NCI-H774 (cell line): ENCODE measurements at regions not wholly inside any gene's neighbourhood (a gene's known extent, or its start where the extent isn't known, plus 50 kb on each side); places are given as distances from the start of the nearest gene placed in this dataset.
"Not testable (repeated sequence)": the region's sequence is repeated elsewhere in the genome, so short reads cannot be mapped to it uniquely, and the experiment has no call there.

Experiments used
- DNase-seq: peaks from one replicate; lab custom pipeline; 2025; lab: John Stamatoyannopoulos, UW

DNA sequence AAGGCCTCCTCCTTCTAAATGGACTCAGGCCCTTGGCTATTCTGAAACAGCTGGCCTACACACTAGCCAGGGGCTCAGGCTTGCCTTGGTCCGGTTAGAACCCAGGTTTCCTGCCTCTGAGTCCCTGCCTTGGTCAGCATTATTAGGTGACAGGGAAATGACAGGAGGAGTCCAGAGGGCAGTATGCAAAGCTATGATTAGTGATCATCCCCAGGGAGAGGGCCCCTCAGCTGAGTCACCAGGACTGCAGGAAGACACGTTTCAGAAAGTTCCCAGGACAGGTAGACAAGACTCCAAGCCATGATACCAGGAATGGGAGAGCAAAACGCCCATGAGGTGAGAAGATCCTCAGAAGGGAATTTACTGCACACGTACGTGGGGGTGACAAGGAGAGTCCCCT is 301.1 kb upstream of the COBL start:
- DNase-seq: no peak

DNA sequence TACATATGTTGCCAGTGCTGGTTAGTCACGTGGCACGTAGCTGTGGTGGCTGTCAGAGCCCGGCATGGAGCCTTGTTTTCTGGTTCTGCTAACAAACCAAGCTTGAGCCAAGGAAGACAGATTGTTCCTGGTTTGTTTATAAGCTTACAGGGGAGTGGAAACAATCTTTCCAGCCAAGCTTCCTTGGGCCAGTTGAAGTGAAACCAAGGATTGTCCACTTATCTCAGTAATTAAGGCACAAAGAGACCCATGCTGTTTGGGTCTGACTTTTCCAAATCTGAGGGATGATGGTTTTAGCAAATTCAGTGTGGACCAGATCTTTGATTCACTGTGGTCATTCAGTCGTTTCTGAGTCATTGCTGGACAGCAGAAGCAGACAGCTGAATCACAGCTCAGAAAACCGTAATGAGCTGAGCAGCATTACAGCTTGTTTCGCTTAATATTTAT is 297.3 kb upstream of the COBL start:
- DNase-seq: no peak

DNA sequence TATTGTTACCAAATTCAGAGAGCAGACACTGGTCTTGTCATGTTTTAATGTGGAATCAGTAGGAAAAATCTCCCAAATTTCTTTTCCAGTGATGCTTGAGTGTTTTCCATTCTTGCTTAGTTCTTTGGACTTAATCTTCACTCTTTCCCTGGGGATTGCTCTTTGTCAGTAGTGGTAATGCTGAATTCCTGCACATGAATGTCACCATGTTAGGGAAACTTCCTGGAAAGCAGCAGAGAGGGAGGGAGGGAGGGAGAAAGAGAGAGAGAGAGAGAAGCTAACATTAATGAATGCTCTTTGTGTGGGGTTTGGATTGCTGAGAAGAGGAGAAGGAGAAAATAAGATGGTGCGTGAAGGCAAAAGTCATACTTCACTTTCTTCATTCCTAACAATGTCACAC is 295.3 kb upstream of the COBL start:
- DNase-seq: no peak

DNA sequence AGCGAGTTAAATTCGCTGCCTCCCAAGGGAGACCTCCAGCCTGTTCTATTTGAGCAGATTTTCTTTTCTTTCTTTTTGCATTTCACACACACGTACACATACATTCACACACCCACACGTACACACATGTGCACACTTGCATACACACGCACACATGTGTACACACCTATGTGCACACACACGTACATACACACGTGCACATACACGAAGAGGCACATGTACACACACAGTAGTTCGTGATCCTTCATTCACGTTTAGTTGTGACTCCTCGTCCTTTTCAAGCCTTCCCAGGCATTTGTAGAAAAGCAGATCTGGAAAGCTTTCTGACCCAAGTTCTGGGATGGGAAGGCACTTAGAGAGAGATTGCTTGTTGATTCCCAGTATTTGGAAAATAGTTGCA is 290.8 kb upstream of the COBL start:
- no peak for DNase-seq

DNA sequence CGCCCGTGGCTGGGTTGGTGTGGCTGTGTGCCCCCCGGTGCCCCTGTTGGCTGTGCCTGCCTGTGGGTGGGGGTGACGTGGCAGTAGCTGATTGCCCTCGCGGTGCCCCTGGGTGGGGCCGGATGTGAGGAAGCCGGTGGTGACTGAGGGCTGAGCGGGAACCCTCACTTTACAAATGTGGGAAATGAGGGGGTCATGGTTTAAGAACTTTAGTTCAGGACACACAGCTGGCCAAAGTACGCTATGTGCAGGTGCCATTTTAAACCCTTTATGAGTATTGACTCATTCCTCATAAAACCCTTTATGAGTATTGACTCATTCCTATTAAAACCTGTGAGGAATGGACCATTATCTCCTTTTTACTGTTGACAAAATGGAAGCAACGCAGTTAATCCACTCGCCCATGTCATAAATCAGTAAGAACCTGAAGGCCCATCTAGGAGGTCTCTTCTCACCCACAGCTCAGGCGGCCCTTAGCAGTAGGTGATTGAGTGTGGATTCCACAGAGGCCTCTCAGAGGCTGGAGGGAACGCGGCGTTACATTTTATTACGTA is 290.1 kb upstream of the COBL start:
- peak; percentile 79 for DNase-seq

DNA sequence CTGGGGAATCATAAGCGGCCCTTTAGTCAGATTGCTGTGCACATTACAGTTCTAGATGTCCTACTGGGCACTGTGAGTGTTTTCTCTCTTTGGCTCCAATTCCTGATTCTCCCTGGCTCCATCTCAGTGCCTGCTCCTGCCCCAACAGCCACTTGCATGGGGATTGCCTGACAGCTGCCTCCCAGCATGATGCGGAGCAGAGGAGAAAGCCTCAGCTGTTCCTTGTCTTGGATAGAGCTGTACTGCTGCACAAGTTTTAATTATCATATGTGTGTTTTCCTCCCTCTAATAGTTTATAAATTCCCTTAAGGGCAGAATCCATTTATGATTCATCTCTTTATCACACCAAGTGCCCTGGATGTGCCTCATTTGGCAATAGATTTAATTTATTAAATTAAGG is 285.8 kb upstream of the COBL start:
- no peak for DNase-seq

DNA sequence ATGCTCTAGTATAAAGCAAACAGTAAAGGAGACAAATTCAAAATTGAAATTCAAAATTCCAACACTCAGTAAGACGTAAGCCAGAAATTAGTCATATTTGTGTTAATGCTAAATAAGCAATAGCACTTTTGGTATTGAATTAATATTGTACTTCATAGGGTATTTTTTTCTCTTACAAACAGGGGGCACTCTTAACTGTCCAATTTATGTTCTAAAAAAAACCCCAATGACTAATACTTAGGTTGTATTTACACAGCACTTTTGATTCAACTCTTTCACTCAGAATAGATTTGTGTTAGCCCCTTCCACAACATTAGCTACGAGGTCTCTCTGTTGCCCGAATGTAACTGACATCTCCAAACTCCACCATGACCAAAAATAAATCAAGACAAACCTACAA is 284.9 kb upstream of the COBL start:
- DNase-seq: no peak

DNA sequence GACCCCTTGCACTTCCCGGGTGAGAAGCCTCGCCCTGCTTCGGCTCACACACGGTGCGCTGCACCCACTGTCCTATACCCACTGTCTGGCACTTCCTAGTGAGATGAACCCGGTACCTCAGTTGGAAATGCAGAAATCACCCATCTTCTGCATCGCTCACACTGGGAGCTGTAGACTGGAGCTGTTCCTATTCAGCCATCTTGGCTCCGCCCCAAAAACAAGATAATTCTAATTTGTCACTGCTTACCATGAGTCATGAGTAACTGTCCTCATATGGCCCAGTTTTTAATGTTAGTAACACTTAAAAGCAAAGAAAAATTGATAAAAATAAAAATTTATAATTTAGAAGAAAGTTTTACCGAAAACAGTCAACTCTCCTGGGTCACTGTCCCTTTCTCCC is 283.3 kb upstream of the COBL start:
- DNase-seq: not testable (repeated sequence)

DNA sequence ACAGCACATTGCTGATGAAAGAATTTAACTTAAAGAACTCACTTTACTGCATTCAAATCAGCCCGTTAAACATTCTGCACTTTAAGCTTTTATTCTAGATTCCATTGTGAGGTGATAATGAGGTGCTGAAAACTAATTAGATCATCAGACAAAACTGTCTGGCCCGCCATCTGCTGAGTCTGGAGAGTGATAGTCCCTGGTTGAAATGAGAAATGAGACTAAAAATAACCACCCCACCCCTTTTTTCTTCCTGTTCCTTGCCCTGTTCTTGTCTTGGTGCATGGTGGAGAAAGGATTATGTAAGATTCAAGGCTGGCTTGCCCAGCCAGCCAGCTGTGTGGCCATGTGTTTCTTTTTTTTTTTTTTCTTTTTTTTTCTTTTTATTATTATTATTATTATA is 277.0 kb upstream of the COBL start:
- no peak for DNase-seq

DNA sequence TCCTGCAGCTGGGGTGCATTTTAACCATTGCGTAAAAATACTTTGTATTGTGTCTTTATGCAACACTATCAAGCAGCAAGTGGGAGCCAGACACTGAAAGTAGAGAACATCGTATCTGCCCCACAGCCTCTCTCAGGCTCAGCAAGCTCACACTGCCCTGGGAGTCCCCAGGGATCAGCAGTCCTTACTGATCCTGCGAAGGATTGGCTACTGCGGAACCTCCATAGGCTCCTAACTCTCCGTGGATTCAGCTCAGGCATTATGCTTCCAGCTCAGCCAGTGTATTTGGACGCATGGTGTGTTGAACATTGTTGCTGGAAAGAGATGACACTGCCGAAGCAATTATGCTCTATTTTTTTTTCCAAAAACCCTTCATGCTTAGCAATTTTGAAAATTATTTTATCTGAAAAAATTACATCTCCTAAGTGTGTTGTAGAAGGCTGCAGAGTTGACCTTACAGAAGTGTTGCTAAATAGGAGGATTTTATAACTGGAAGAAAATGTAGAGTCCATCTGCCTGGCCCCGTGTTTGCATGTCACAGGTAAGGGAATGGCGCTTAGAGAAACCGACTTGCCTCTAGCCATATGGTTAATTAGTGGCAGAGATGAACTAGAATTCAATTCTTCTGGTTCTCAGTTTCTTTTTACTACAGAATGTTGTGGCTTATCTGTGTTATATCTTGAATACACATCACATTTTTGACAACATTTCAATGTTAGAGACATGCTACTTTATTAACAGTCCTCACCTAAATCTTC is 276.4 kb upstream of the COBL start:
- DNase-seq: no peak

DNA sequence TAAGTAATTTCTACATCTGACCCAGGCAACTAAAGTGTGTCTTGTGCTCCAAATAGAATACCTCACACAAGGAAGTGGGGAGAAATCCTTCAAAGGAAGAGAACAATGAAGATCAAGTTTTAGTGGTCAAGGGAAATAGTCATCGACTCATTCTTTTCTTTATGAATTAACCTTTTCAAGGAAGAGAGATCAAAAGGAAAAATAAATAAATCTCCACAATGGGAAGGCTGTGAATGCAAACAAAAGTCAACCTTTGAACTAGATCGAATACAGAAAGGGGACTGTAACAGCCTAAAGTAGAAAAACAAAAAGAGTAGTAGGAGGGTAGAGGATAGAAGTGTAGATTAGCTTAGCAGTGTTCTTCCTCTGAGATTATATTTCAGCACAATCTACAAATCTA is 274.6 kb upstream of the COBL start:
- no peak for DNase-seq

DNA sequence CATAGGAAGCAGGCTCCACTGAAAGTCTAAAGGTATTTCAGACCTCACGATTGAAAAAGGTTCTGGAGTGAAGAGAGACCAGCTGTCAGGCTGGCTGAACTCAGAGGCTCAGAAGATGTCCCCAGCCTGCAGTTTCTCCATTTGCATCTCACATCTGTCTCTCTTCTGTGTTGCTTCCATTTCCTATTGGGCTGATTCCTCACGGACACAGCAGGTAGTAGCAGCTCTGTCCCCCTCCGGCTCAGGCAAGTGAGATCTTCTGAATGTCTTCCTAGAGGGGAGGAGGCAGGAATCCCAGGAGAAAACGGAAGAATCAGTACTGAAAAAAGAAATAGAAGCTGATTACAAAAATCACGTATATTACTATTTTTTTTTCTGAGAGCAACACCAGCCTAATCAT is 274.1 kb upstream of the COBL start:
- DNase-seq: no peak

DNA sequence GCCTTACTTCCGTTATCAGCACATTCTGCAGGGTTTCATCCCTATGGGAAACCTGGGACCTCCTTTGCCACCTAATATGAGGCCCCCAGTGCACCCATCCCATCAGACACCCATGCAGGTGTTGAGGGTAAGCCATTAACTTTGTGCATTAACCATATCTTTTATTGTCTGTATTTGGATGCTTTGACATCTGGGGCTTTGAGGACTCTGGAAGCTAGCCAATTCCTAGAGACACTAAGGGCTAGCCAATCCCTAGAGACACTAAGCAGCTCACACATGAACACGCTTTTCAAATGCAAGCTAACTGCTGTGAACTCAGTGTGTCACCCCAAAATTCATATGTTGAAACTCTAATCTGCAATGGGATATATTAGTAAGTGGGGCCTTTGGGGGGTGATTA is 272.5 kb upstream of the COBL start:
- DNase-seq: no peak

DNA sequence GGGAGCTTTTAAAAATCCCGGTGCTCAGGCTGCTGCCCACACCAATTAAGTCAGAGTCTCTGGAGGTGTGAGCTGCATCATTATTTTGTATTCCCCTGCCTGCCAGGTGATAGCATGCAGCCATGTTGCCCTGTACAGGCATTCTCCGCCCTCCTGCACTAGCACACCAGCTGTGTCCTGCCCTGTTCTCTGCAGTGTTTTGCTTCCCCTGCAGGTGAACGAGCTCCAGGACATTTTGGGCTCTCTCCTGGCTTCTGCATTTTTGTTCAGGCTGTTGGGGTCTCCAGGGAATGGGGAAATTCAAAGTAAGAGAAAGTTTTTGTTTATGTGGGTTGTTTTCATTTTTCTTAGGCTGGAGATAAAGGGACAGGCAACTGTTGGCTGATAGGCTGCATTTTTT is 271.0 kb upstream of the COBL start:
- DNase-seq: peak; percentile 11

DNA sequence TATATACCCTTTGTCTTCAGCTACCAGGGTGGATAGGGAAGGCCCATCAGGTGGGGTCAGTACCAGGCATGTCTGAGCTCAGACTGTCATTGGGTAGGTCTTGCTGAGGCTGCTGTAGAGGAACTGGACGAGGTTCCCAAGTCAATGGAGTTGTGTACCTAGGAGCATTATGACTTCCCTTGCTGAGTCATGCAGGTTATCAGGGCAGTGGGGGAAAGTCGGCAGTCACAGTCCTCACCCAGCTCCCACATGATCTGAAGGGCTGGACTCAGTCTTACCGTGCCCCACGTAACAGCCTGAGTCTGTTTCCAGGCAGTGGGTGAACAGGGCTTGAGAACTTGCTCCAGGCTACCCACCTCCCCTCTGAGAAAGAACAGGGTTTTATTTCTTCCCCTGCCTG is 260.8 kb upstream of the COBL start:
- DNase-seq: no peak

DNA sequence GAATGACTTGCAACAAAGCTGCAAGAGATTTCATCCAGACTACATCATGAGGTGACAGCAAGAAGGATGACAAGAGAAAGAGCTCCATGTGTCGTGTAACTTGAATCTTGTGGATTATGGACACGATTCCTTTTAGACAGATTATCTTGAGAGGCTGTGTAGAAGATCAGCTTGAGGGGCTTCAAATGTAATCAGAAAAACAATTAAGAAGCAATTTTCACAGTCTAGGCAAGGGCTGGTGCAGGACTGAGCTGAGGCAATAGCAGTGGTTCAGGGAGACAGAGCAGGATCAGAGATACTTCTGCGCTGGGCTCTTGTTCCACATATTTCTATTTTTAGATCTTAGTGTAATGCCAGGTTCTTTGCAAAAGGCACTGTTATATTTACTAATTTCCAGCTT is 253.0 kb upstream of the COBL start:
- no peak for DNase-seq

DNA sequence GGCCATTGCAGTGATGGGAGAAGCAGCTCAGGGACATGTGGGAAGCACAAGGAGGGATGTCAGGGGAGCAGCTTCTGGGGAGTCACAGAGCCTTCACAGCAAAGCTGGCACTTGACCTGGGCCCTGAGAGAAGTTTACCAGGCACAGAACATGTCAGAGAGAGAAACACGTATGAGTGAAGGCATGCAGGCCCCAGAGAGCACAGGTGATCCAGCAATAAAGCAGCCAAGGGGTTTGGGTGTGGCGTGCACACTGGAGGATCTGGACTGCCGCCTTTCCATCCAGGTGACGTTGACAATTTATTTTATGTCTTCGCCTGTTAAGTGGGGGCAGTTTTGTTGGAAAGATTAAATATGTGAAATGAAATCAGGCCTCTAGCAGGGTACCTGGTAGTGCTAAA is 252.6 kb upstream of the COBL start:
- no peak for DNase-seq

DNA sequence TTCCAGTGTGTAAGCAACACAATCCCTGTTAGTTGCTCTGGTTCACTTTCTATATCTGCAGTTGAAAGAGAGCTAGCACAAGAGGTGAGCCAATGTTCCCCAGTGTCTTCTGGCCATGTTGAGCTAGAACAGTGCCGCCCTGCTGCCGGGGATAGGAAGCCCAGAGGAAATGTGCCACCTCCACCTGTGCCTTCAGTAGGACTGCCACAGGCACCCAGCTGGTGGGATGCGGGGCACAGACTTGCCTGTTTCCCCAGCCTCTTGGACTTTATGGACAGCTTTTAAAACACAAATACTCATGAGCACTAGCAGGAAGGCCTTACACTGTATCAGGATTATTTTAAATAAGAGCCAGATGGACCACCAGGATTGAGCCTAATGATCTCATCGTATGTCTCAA is 234.5 kb upstream of the COBL start:
- DNase-seq: no peak

DNA sequence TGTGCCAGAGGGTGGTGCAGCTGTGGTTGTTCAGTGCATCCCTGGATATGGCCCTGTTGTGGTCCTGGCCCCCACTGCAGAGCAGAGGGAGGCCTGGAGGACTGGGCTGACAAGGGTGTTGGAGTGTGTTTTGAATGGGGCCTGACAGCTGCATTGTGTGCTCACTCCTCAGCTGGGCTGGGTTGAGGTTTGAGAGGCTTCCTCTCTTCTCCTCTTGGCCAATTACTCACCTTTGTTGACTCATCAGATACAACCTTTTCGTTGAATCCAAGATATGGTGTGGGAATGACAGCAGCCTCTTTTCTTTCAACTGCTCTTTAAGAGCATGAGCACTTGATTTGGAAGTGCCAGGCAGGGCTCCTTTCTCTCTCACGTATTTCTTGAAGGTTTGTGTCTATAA is 228.5 kb upstream of the COBL start:
- DNase-seq: no peak

DNA sequence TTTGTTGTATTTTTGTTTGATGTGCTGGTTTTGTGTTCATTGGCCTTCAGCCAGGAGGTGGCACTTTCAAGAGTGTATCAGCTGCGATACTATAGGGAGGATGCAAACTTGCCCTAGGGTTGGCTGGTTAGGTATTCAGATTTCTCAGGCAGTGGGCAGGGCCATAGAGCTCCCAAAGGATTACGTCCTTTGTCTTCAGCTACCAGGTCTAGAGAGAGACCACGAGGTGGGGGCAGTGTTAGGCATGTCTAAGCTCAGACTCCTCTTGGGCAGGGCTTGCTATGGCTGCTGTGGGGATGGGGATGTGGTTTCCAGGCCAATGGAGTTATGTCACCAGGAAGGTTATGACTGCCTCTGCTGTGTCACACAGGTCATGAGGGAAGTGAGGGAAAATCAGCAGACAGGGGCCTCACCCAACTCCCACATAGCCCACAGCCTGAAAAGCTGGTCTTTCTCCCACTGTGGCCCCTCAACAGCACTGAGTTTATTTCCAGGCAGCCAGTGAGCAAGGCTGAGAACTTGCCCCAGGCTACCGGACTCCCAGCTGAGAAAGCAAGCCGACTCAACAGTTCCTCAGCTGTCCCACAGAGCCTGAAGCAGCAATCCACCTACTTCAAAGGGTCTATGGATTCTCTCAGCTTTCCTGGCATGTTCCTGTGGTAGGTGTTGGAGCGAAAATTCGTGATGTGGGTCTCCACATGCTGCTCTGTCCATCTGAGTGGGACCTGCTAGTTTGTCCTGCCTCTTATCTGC is 227.4 kb upstream of the COBL start:
- DNase-seq: peak; percentile 87

DNA sequence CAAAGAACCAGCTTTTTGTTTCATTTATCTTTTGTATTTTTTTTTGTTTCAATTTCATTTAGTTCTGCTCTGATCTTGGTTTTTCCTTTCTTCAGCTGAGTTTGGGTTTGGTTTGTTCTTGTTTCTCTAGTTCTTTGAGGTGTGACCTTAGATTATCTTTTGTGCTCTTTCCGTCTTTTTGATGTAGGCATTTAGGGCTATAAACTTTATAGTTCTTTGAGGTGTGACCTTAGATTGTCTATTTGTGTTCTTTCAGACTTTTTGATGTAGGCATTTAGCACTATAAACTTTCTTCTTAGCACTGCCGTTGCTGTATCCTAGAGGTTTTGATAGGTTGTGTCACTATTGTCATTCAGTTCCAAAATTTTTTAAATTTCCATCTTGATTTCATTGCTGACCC is 224.3 kb upstream of the COBL start:
- not testable (repeated sequence) for DNase-seq

DNA sequence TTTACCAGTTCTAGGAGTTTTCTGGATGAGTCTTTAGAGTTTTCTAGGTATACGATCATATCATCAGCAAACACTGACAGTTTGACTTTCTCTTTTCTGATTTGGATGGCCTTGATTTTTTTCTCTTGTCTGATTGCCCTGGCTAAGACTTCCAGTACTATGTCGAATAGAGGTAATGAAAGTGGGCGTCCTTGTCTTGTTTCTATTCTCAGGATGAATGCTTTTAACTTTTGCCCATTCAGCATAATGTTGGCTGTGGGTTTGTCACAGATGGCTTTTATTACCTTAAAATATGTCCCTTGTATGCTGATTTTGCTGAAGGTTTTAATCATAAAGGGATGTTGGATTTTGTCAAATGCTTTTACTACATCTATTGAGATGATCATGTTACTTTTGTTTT is 223.2 kb upstream of the COBL start:
- DNase-seq: no peak

DNA sequence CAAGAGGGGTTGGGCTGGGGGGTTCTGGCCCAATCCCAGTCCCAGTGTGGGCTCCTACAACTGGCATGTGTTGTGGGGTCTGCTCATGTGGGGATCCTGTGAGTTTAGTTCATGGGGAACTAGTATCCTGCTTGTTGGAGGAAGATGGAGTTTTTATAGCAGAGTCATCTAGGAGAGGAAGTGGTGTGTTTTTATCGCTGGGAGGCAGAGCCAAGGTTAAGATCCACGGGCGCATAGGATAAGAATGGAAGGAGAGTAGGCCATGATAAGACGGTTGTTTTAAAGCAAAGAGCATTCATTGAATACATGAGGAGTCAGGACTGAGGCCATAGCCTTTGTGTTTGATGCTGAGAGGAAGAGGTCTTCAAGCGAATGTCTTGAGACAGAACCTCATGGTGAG is 211.6 kb upstream of the COBL start:
- no peak for DNase-seq
